IMR-90 (cell line): ENCODE measurements at regions not wholly inside any gene's neighbourhood (a gene's known extent, or its start where the extent isn't known, plus 50 kb on each side); places are given as distances from the start of the nearest gene placed in this dataset.
A peak's percentile ranks its signal among the peaks of the same experiment; 100 is the strongest.

Experiments
- ATAC-seq: fragments of 200-7000 bp; cut with Tn5 transposase; 2 replicates; pipeline ENCODE4 v1.9.1; 2020; ENCODE audit warnings: low read depth, mild to moderate bottlenecking, moderate library complexity
- BruUV-seq: library from RNA; stranded (reverse); fragments of 400-500 nt; replicated peaks from 2 replicates; lab custom pipeline; 2021; lab: Mats Ljungman, UMichigan
- CTCF ChIA-PET: fragments of 300-600 bp; formaldehyde crosslinking; extraction: SDS; loops from one replicate; lab custom pipeline; 2021; ENCODE audit warnings: antibody characterized with exemption; lab: Yijun Ruan, JAX
- POLR2A ChIA-PET: fragments of 300-600 bp; sonication (Branson Sonifier 250); formaldehyde crosslinking; loops from one replicate; lab custom pipeline; 2022; ENCODE audit warnings: antibody characterized with exemption; ENCODE audit not compliant: unreplicated experiment; lab: Charles Lee
- DNase-seq: peaks from one replicate; pipeline ENCODE4 v3.0.0; 2013
- H2AFZ ChIP-seq: replicated peaks from 2 replicates; pipeline ENCODE3; 2013; ENCODE audit warnings: low read length, mild to moderate bottlenecking; ENCODE audit not compliant: poor library complexity
- H2AK5ac ChIP-seq: 2 replicates; pipeline ENCODE4 v1.6.1; 2013; ENCODE audit warnings: low read depth, low read length, inconsistent platforms
- H2AK9ac ChIP-seq: replicated peaks from 2 replicates; pipeline ENCODE3; 2013; ENCODE audit warnings: mild to moderate bottlenecking, low read depth, low read length, moderate library complexity; ENCODE audit not compliant: poor library complexity
- H2BK120ac ChIP-seq: 2 replicates; pipeline ENCODE4 v1.6.1; 2013; ENCODE audit warnings: low read depth, low read length, inconsistent platforms
- H2BK15ac ChIP-seq: 3 replicates; pipeline ENCODE4 v1.6.1; 2013; ENCODE audit warnings: low read depth, low read length, inconsistent platforms
- H2BK20ac ChIP-seq: 2 replicates; pipeline ENCODE4 v1.6.1; 2013; ENCODE audit warnings: low read depth, mild to moderate bottlenecking, inconsistent platforms, low read length, moderate library complexity
- H2BK5ac ChIP-seq: 2 replicates; pipeline ENCODE4 v1.6.1; 2013; ENCODE audit warnings: mild to moderate bottlenecking, low read depth, low read length, inconsistent platforms; ENCODE audit not compliant: poor library complexity, severe bottlenecking
- H3K14ac ChIP-seq: replicated peaks from 2 replicates; pipeline ENCODE4 v1.6.1; 2013; ENCODE audit warnings: low read depth, low read length, inconsistent platforms
- H3K18ac ChIP-seq: 2 replicates; pipeline ENCODE4 v1.6.1; 2013; ENCODE audit warnings: low read depth, low read length, control low read depth
- H3K23ac ChIP-seq: 2 replicates; pipeline ENCODE4 v1.6.1; 2013; ENCODE audit warnings: low read depth, low read length, inconsistent platforms
- H3K27ac ChIP-seq: 2 replicates; pipeline ENCODE4 v1.5.1; 2013; ENCODE audit warnings: mild to moderate bottlenecking, control low read depth, low read length; ENCODE audit not compliant: insufficient read depth
- H3K27me3 ChIP-seq: 2 replicates; pipeline ENCODE4 v1.6.1; 2013; ENCODE audit warnings: low read length; ENCODE audit not compliant: control insufficient read depth, insufficient read depth
- H3K36me3 ChIP-seq: 2 replicates; pipeline ENCODE4 v1.6.1; 2013; ENCODE audit warnings: low read length, mixed read lengths; ENCODE audit not compliant: control insufficient read depth, insufficient read depth
- H3K4ac ChIP-seq: 2 replicates; pipeline ENCODE4 v1.6.1; 2013; ENCODE audit warnings: low read depth, low read length, inconsistent platforms
- H3K4me1 ChIP-seq: 2 replicates; pipeline ENCODE4 v1.6.1; 2013; ENCODE audit warnings: low read length, mixed read lengths; ENCODE audit not compliant: control insufficient read depth, insufficient read depth
- H3K4me2 ChIP-seq: 2 replicates; pipeline ENCODE4 v1.6.1; 2013; ENCODE audit warnings: low read depth, mild to moderate bottlenecking, control low read depth, low read length, moderate library complexity
- H3K4me3 ChIP-seq: 2 replicates; pipeline ENCODE4 v1.5.1; 2013; ENCODE audit warnings: low read depth, mild to moderate bottlenecking, control low read depth, low read length, moderate library complexity; ENCODE audit not compliant: insufficient read depth
- H3K56ac ChIP-seq: 2 replicates; pipeline ENCODE4 v1.6.1; 2013; ENCODE audit warnings: low read length, inconsistent platforms; ENCODE audit not compliant: insufficient read depth; ENCODE audit errors: extremely low read depth
- H3K79me1 ChIP-seq, 2 experiments: 2 replicates each; pipeline ENCODE4 v1.6.1; 2013; ENCODE audit warnings: low read length in 2 of 2, inconsistent platforms in 1 of 2, low read depth in 1 of 2
- H3K9ac ChIP-seq: 2 replicates; pipeline ENCODE4 v1.6.1; 2013; ENCODE audit warnings: low read depth, low read length, control low read depth
- H3K9me1 ChIP-seq: 2 replicates; pipeline ENCODE4 v1.6.1; 2013; ENCODE audit warnings: low read length, inconsistent platforms; ENCODE audit not compliant: insufficient read depth
- H3K9me3 ChIP-seq: 2 replicates; pipeline ENCODE4 v1.6.1; 2013; ENCODE audit warnings: low read length; ENCODE audit not compliant: control insufficient read depth, insufficient read depth
- H4K20me1 ChIP-seq: 2 replicates; pipeline ENCODE4 v1.6.1; 2013; ENCODE audit warnings: low read length, inconsistent platforms; ENCODE audit not compliant: insufficient read depth
- H4K5ac ChIP-seq: 2 replicates; pipeline ENCODE4 v1.6.1; 2013; ENCODE audit warnings: mild to moderate bottlenecking, low read depth, low read length, control low read depth
- H4K8ac ChIP-seq, 2 experiments: 2 replicates each; pipeline ENCODE4 v1.6.1; 2013; ENCODE audit warnings: low read depth in 2 of 2, low read length in 2 of 2, control low read depth in 1 of 2, inconsistent platforms in 1 of 2
- H4K91ac ChIP-seq: 2 replicates; pipeline ENCODE4 v1.6.1; 2013; ENCODE audit warnings: low read depth, low read length, inconsistent platforms; ENCODE audit not compliant: insufficient read depth
- BHLHE40 ChIP-seq: fragments of 150-350 bp; IDR thresholded peaks from 2 replicates; pipeline ENCODE4 v1.6.1; 2016; ENCODE audit warnings: mild to moderate bottlenecking, low read depth, low read length
- CHD1 ChIP-seq: IDR thresholded peaks from 2 replicates; pipeline ENCODE4 v1.6.1; 2012; ENCODE audit warnings: low read depth, low read length, improper control_type of control experiment
- FOS ChIP-seq: fragments of 150-350 bp; IDR thresholded peaks from 2 replicates; pipeline ENCODE4 v1.6.1; 2016; ENCODE audit warnings: low read depth, low read length
- MAFK ChIP-seq: IDR thresholded peaks from 2 replicates; pipeline ENCODE4 v1.6.1; 2012; ENCODE audit warnings: low read depth, low read length, improper control_type of control experiment
- MAZ ChIP-seq: IDR thresholded peaks from 2 replicates; pipeline ENCODE4 v1.6.1; 2012; ENCODE audit warnings: low read depth, mild to moderate bottlenecking, low read length, improper control_type of control experiment, moderate library complexity, borderline replicate concordance
- MXI1 ChIP-seq: IDR thresholded peaks from 2 replicates; pipeline ENCODE4 v1.6.1; 2012; ENCODE audit warnings: low read depth, mild to moderate bottlenecking, low read length, moderate library complexity, borderline replicate concordance
- NFE2L2 ChIP-seq: fragments of 150-350 bp; IDR thresholded peaks from 2 replicates; pipeline ENCODE4 v1.6.1; 2016; ENCODE audit warnings: low read depth, mild to moderate bottlenecking, low read length
- POLR2A ChIP-seq: IDR thresholded peaks from 2 replicates; pipeline ENCODE4 v1.6.1; 2012; ENCODE audit warnings: mild to moderate bottlenecking, low read depth, low read length
- RFX5 ChIP-seq: IDR thresholded peaks from 2 replicates; pipeline ENCODE4 v1.8.0; 2012; ENCODE audit warnings: low read depth, mild to moderate bottlenecking, low read length, moderate library complexity
- SMC3 ChIP-seq: fragments of 150-350 bp; IDR thresholded peaks from 2 replicates; pipeline ENCODE4 v1.6.1; 2016; ENCODE audit warnings: low read depth, mild to moderate bottlenecking, antibody characterized with exemption, low read length, moderate library complexity
- WGBS, 2 experiments: methylation state at CpG; one replicate each; pipeline versions ENCODE4 v1.1.5 to v1.1.7; 2013; ENCODE audit warnings: missing lambda C conversion rate in 2 of 2; ENCODE audit not compliant: insufficient read length in 1 of 2; ENCODE audit errors: extremely low coverage in 2 of 2; 5-methylcytosine and 5-hydroxymethylcytosine counted together
- dilution Hi-C: fragments of 300-500 bp; cut with HindIII; formaldehyde crosslinking; loops from one replicate; pipeline ENCODE4 v1.14.3; 2018; ENCODE audit warnings: low sequenced_read_pairs; ENCODE audit not compliant: unreplicated experiment
- in situ Hi-C: fragments of 300-500 bp; cut with MboI; formaldehyde crosslinking; loops from 3 replicates; pipeline ENCODE4 v1.14.3; 2019; ENCODE audit warnings: low sequenced_read_pairs, inconsistent platforms, mixed read lengths
- intact Hi-C: fragments of 100-400 bp; cut with micrococcal nuclease; formaldehyde crosslinking; loops from 2 replicates; pipeline ENCODE4 v1.10.0; 2022
- TF ChIP-seq, protein P1 (sequence below): fragments of 150-350 bp; IDR thresholded peaks from 2 replicates; pipeline ENCODE4 v1.6.1; 2016; ENCODE audit warnings: low read depth, mild to moderate bottlenecking, low read length, moderate library complexity, borderline replicate concordance
- TF ChIP-seq, protein P2 (sequence below): fragments of 150-350 bp; IDR thresholded peaks from 2 replicates; pipeline ENCODE4 v1.6.1; 2017; ENCODE audit warnings: mild to moderate bottlenecking, antibody characterized with exemption, low read length, low read depth

DNA sequence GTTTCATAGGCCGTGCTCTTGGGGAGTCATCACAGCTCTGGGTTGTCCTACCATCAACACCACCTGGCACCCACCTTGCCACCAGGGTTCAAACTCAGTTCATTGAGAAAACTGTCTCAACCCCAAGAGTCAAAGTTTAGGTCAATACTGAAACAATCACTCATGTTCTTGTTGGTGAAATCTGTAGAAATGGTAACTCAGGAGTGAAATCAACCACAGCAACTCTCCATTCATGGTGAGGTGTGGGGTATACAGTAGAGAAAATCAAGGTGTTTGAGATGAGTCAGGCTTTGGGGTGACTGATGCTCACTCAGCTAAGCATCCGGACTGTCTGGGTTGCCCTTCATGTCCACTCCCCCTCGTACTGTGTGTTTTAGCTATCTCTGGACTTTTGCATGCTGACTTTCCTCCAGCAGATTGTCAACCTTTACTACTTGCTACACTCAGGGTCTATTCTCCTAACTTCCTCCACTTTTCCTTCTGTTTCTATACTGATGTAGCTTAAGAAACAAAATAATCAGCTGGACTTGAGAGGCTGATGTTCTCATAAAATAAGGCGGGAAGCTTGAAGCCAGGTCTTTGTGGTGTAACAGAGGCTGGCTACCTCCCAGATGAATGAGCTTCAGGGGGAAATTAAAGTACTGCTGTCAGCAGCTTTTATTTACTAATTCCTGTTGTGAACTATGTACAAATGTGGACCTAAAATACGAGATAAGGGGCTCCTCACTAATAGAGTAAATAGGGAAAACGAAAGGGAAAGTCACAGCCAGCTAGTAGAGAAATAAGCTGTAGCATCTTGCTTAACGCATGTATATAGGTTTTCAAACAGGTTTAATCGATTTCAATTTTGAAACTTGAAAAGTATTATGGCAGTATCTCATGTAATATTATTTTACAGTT lies 173.6 kb upstream of the AKR1E2 start:
- intact Hi-C loops, result loop anchor here (5.0 to 10.0 kb wide), 3 partner anchors 140 to 1188 kb away; no protein-coding TSS in a partner anchor
- Histone ChIP-seq H2BK20ac (peak overlapping the region; percentile 35; the same call in 1 of the 2 replicates), H3K4ac (peak overlapping the region; percentile 61), H4K20me1 (no peaks in the 10 kb centered on the region), H3K27ac (no peak overlapping the region), H3K4me3 (no peak overlapping the region), H2AFZ (no peak overlapping the region), H3K18ac (peak overlapping the region; percentile 24; the same call in 1 of the 2 replicates), H3K4me2 (no peak overlapping the region), H3K9me3 (no peaks in the 10 kb centered on the region), H4K91ac (no peak overlapping the region), H3K23ac (peak overlapping the region; percentile 34; the same call in 1 of the 2 replicates), H3K9ac (no peak overlapping the region), H3K14ac (peak overlapping the region; percentile 68; the same call in 1 of the 2 replicates), H3K4me1 (peaks cover 4% of the 10 kb centered on the region; the same call in 1 of the 2 replicates), H2AK5ac (peak overlapping the region; percentile 63), H2BK15ac (peak overlapping the region; percentile 73; the same call in 2 of the 3 replicates), H3K27me3 (no peaks in the 10 kb centered on the region), H4K8ac (peak overlapping the region in 1 of 2 experiments; percentile 56; a peak in 2 of 4 replicates), H2AK9ac (no peak overlapping the region), H4K5ac (peak overlapping the region; percentile 26; the same call in 1 of the 2 replicates), H3K36me3 (no peaks in the 10 kb centered on the region), H3K9me1 (peaks cover 2% of the 10 kb centered on the region; the same call in 1 of the 2 replicates), H2BK120ac (peak overlapping the region; percentile 48), H2BK5ac (no peak overlapping the region), H3K79me1 (peaks cover 0 to 3% of the 10 kb centered on the region in 2 experiments; a peak in 1 of 4 replicates), H3K56ac (no peak overlapping the region)
- no CpG with 5 or more reads among the region's 8 CpGs for WGBS, 2 experiments
- no TSS peak for BruUV-seq
- TF ChIP-seq NFE2L2 (no peak), BHLHE40 (no peak), CHD1 (no peak), SMC3 (no peak), POLR2A (no peak), FOS (no peak), MAFK (no peak), RFX5 (no peak), MXI1 (no peak), MAZ (no peak)
- TF ChIP-seq, protein P1, sequence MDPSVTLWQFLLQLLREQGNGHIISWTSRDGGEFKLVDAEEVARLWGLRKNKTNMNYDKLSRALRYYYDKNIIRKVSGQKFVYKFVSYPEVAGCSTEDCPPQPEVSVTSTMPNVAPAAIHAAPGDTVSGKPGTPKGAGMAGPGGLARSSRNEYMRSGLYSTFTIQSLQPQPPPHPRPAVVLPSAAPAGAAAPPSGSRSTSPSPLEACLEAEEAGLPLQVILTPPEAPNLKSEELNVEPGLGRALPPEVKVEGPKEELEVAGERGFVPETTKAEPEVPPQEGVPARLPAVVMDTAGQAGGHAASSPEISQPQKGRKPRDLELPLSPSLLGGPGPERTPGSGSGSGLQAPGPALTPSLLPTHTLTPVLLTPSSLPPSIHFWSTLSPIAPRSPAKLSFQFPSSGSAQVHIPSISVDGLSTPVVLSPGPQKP, result no peak
- TF ChIP-seq, protein P2, sequence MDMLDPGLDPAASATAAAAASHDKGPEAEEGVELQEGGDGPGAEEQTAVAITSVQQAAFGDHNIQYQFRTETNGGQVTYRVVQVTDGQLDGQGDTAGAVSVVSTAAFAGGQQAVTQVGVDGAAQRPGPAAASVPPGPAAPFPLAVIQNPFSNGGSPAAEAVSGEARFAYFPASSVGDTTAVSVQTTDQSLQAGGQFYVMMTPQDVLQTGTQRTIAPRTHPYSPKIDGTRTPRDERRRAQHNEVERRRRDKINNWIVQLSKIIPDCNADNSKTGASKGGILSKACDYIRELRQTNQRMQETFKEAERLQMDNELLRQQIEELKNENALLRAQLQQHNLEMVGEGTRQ, result no peak
- ChIA-PET POLR2A (no interaction called here), CTCF (no interaction called here)
- in situ Hi-C loops, result loop anchor here (10.0 kb wide), 1 partner anchor 1468 kb away; no protein-coding TSS in a partner anchor
- ATAC-seq, result no peak
- no peak for DNase-seq
- dilution Hi-C loops, result no loop called here
